Neural cell (in vitro differentiated cells): ENCODE measurements at regions not wholly inside any gene's neighbourhood (a gene's known extent, or its start where the extent isn't known, plus 50 kb on each side); places are given as distances from the start of the nearest gene placed in this dataset.

ENCODE experiments used
- H2AFZ ChIP-seq: fragments of 200-600, 300-800 bp; sonication (generic), shearing (Covaris generic); 2 replicates; pipeline ENCODE4 v1.6.0; 2014; ENCODE audit warnings: low read depth, mild to moderate bottlenecking, antibody characterized with exemption, low read length, moderate library complexity
- H3F3A ChIP-seq: fragments of 200-600 bp; shearing (Covaris generic); 2 replicates; pipeline ENCODE4 v1.6.1; 2016; ENCODE audit warnings: mild to moderate bottlenecking, moderate library complexity, mixed read lengths, antibody characterized with exemption, low read length; ENCODE audit not compliant: insufficient read depth, poor library complexity, severe bottlenecking
- H3K27ac ChIP-seq: fragments of 200-600, 300-800 bp; sonication (generic), shearing (Covaris generic); 2 replicates; pipeline ENCODE4 v1.5.1; 2014; ENCODE audit warnings: mild to moderate bottlenecking, low read length, moderate library complexity
- H3K27me3 ChIP-seq: fragments of 300-800, 200-600 bp; sonication (generic), shearing (Covaris generic); 2 replicates; pipeline ENCODE4 v1.6.0; 2014; ENCODE audit warnings: mild to moderate bottlenecking, low read depth, low read length, moderate library complexity; ENCODE audit not compliant: insufficient read depth
- H3K36me3 ChIP-seq: fragments of 300-800, 200-600 bp; sonication (generic), shearing (Covaris generic); 2 replicates; pipeline ENCODE4 v1.5.1; 2014; ENCODE audit warnings: mild to moderate bottlenecking, antibody characterized with exemption, low read length, moderate library complexity; ENCODE audit not compliant: insufficient read depth
- H3K4me2 ChIP-seq: fragments of 300-800, 200-600 bp; sonication (generic), shearing (Covaris generic); 2 replicates; pipeline ENCODE4 v1.6.0; 2014; ENCODE audit warnings: mild to moderate bottlenecking, low read length
- H3K4me3 ChIP-seq: fragments of 300-800, 200-600 bp; sonication (generic), shearing (Covaris generic); 2 replicates; pipeline ENCODE4 v1.5.1; 2014; ENCODE audit warnings: mild to moderate bottlenecking, low read length, moderate library complexity
- H3K79me2 ChIP-seq: fragments of 200-600 bp; shearing (Covaris generic); replicated peaks from 2 replicates; pipeline ENCODE4 v1.6.0; 2014; ENCODE audit warnings: mild to moderate bottlenecking, low read length, moderate library complexity; ENCODE audit not compliant: insufficient read depth
- H3K9ac ChIP-seq: fragments of 300-800, 200-600 bp; sonication (generic), shearing (Covaris generic); 2 replicates; pipeline ENCODE4 v1.6.1; 2016; ENCODE audit warnings: mild to moderate bottlenecking, low read length, mixed read lengths
- H3K9me2 ChIP-seq: fragments of 200-600 bp; shearing (Covaris generic); 2 replicates; pipeline ENCODE4 v1.6.1; 2016; ENCODE audit warnings: mild to moderate bottlenecking, low read length, mixed read lengths; ENCODE audit not compliant: insufficient read depth
- H3K9me3 ChIP-seq: fragments of 200-600, 300-800 bp; sonication (generic), shearing (Covaris generic); 2 replicates; pipeline ENCODE4 v1.6.1; 2016; ENCODE audit warnings: mild to moderate bottlenecking, mixed run types, low read length, moderate library complexity, mixed read lengths
- H4K20me1 ChIP-seq: fragments of 200-600 bp; shearing (Covaris generic); 2 replicates; pipeline ENCODE4 v1.6.1; 2016; ENCODE audit warnings: mild to moderate bottlenecking, mixed run types; ENCODE audit not compliant: insufficient read depth
- CTCF ChIP-seq: fragments of 450-650 bp; IDR thresholded peaks from 2 replicates; pipeline ENCODE4 v1.5.1; 2014; ENCODE audit warnings: antibody characterized with exemption, mild to moderate bottlenecking, moderate library complexity; ENCODE audit not compliant: poor library complexity, severe bottlenecking
- EP300 ChIP-seq: fragments of 450-650 bp; conservative IDR thresholded peaks from 2 replicates; pipeline ENCODE4 v1.6.1; 2014; ENCODE audit warnings: antibody characterized with exemption, mild to moderate bottlenecking, moderate library complexity; ENCODE audit not compliant: poor library complexity, severe bottlenecking
- EZH2 ChIP-seq: fragments of 200-600, 300-800 bp; shearing (Covaris generic), sonication (generic); IDR thresholded peaks from 2 replicates; pipeline ENCODE4 v1.6.1; 2014; ENCODE audit warnings: antibody characterized with exemption, low read length, borderline replicate concordance, mild to moderate bottlenecking; ENCODE audit not compliant: insufficient read depth, poor library complexity, severe bottlenecking
- MXI1 ChIP-seq: fragments of 450-650 bp; conservative IDR thresholded peaks from 2 replicates; pipeline ENCODE4 v1.6.1; 2014; ENCODE audit warnings: antibody characterized with exemption, mild to moderate bottlenecking; ENCODE audit not compliant: poor library complexity, severe bottlenecking
- POLR2AphosphoS5 ChIP-seq: IDR thresholded peaks from 2 replicates; pipeline ENCODE4 v1.6.1; 2012
- RAD21 ChIP-seq: fragments of 450-650 bp; conservative IDR thresholded peaks from 2 replicates; pipeline ENCODE4 v1.6.1; 2014; ENCODE audit warnings: antibody characterized with exemption, mild to moderate bottlenecking, moderate library complexity
- REST ChIP-seq: IDR thresholded peaks from 2 replicates; pipeline ENCODE4 v1.6.1; 2012; ENCODE audit warnings: borderline replicate concordance
- SMC3 ChIP-seq: fragments of 450-650 bp; conservative IDR thresholded peaks from 2 replicates; pipeline ENCODE4 v1.6.1; 2014; ENCODE audit warnings: antibody characterized with exemption, mild to moderate bottlenecking, moderate library complexity; ENCODE audit not compliant: poor library complexity
- TAF1 ChIP-seq: IDR thresholded peaks from 2 replicates; pipeline ENCODE4 v1.6.1; 2012; ENCODE audit warnings: low read depth

- no peaks in the 10 kb centered on the region for H3K79me2 ChIP-seq
- no peak overlapping the region for H3K4me2 ChIP-seq
- H3K9ac ChIP-seq, result no peak overlapping the region
- H3K27ac ChIP-seq, result no peak overlapping the region
- no peak overlapping the region for H3K4me3 ChIP-seq
- TF ChIP-seq POLR2AphosphoS5 (no peak), MXI1 (no peak), TAF1 (no peak), EP300 (no peak), EZH2 (no peak), CTCF (no peak), SMC3 (no peak), REST (no peak), RAD21 (no peak)
- no peaks in the 10 kb centered on the region for H3F3A ChIP-seq
- H3K27me3 ChIP-seq, result no peaks in the 10 kb centered on the region
- H3K9me3 ChIP-seq, result no peaks in the 10 kb centered on the region
- no peaks in the 10 kb centered on the region for H3K36me3 ChIP-seq
- no peaks in the 10 kb centered on the region for H4K20me1 ChIP-seq
- no peaks in the 10 kb centered on the region for H3K9me2 ChIP-seq
- no peak overlapping the region for H2AFZ ChIP-seq
Observed at GRCh38 chr2:57711991-57712390, 334.6 kb upstream of the VRK2 start.

- Histone ChIP-seq H3K36me3 (no peaks in the 10 kb centered on the region), H3K9ac (no peak overlapping the region), H3K4me2 (no peak overlapping the region), H3K27me3 (no peaks in the 10 kb centered on the region), H2AFZ (no peak overlapping the region), H3K9me2 (no peaks in the 10 kb centered on the region), H4K20me1 (no peaks in the 10 kb centered on the region), H3F3A (peaks cover 3% of the 10 kb centered on the region), H3K79me2 (no peaks in the 10 kb centered on the region), H3K27ac (no peak overlapping the region), H3K4me3 (no peak overlapping the region), H3K9me3 (no peaks in the 10 kb centered on the region)
- TF ChIP-seq SMC3, result peak; percentile 88
- TF ChIP-seq RAD21, result peak; percentile 94
- TF ChIP-seq EP300, result no peak
- peak; percentile 89 for TF ChIP-seq CTCF
- no peak for TF ChIP-seq EZH2
- TF ChIP-seq POLR2AphosphoS5, result no peak
- no peak for TF ChIP-seq REST
- TF ChIP-seq MXI1, result no peak
- no peak for TF ChIP-seq TAF1
Observed at GRCh38 chr2:57720728-57721627, 325.6 kb upstream of the VRK2 start.
